WERI-Rb-1 (cell line): ENCODE measurements at regions not wholly inside any gene's neighbourhood (a gene's known extent, or its start where the extent isn't known, plus 50 kb on each side); places are given as distances from the start of the nearest gene placed in this dataset.

Experiments used
- DNase-seq: peaks from one replicate; pipeline ENCODE4 v3.0.0-alpha.2; 2020
- H3K27ac ChIP-seq: fragments of 250-450 bp; sonication (Bioruptor Pico); 2 replicates; pipeline ENCODE4 v1.5.1; 2020; ENCODE audit warnings: mild to moderate bottlenecking, moderate library complexity
- H3K27me3 ChIP-seq: fragments of 250-450 bp; sonication (Bioruptor Pico); 2 replicates; pipeline ENCODE4 v1.5.1; 2021; ENCODE audit warnings: mild to moderate bottlenecking, low read depth, moderate library complexity; ENCODE audit not compliant: insufficient read depth, severe bottlenecking
- H3K36me3 ChIP-seq: fragments of 250-450 bp; sonication (Bioruptor Pico); 2 replicates; pipeline ENCODE4 v1.5.1; 2020; ENCODE audit warnings: mild to moderate bottlenecking, moderate library complexity
- H3K4me3 ChIP-seq: 2 replicates; pipeline ENCODE4 v1.5.1; 2011; ENCODE audit warnings: low read depth, mild to moderate bottlenecking, control low read depth, low read length
- H3K9me3 ChIP-seq: fragments of 250-450 bp; sonication (Bioruptor Pico); 2 replicates; pipeline ENCODE4 v1.5.1; 2021; ENCODE audit warnings: mild to moderate bottlenecking, moderate library complexity; ENCODE audit not compliant: severe bottlenecking
- TF ChIP-seq, protein P1 (sequence below): IDR thresholded peaks from 2 replicates; pipeline ENCODE4 v1.5.1; 2011; ENCODE audit warnings: low read depth, mild to moderate bottlenecking, control low read depth, inconsistent platforms, low read length

DNA sequence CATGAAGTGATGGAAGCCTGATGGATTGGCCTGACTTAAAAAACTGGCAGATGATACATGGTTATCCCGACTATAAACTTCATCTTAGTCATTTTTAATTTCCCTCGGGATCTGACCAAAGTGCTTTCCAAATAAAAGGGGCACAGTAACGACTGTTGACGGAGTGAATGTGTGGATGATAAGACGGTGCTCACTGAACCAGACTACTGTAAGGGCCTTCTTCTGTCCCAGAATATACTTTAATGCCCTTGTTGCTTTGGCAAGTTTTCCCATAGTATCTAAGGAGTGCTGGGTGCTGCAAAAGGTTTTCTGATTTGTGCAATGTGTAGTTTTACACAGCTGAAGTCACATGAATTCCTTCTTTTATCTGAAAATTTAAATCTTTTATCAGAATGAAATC, 373.5 kb downstream of the DSEL start:
- TF ChIP-seq, protein P1, sequence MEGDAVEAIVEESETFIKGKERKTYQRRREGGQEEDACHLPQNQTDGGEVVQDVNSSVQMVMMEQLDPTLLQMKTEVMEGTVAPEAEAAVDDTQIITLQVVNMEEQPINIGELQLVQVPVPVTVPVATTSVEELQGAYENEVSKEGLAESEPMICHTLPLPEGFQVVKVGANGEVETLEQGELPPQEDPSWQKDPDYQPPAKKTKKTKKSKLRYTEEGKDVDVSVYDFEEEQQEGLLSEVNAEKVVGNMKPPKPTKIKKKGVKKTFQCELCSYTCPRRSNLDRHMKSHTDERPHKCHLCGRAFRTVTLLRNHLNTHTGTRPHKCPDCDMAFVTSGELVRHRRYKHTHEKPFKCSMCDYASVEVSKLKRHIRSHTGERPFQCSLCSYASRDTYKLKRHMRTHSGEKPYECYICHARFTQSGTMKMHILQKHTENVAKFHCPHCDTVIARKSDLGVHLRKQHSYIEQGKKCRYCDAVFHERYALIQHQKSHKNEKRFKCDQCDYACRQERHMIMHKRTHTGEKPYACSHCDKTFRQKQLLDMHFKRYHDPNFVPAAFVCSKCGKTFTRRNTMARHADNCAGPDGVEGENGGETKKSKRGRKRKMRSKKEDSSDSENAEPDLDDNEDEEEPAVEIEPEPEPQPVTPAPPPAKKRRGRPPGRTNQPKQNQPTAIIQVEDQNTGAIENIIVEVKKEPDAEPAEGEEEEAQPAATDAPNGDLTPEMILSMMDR, result no peak

DNA sequence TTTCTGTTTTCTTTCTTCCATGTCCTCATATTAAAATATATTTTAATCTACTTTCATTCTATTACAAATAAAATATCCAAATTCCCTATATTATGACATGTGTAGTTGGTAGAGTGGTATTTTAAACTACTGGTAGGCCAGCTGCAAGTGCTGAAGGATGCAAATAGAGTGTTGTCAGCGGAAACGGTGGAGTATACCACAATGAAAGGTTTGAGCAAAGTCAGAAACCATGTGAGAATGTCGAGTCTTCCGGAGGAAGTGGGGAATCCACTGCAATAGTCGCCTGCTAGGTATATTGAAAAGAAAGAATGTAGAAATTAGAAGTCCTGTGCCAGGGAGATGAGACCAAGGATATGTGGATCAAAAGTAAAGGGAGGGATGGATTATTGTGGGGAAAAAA, 373.9 kb downstream of the DSEL start:
- no peaks in the 10 kb centered on the region for H3K9me3 ChIP-seq
- H3K4me3 ChIP-seq, result no peak overlapping the region
- H3K36me3 ChIP-seq, result no peaks in the 10 kb centered on the region
- TF ChIP-seq, protein P1, result no peak
- DNase-seq, result no peak
- H3K27ac ChIP-seq, result no peak overlapping the region
- no peaks in the 10 kb centered on the region for H3K27me3 ChIP-seq

More for the DNA sequence above, 373.5 kb downstream of the DSEL start:
- H3K36me3 ChIP-seq, result no peaks in the 10 kb centered on the region
- no peaks in the 10 kb centered on the region for H3K9me3 ChIP-seq
- no peak overlapping the region for H3K4me3 ChIP-seq
- no peak overlapping the region for H3K27ac ChIP-seq
- H3K27me3 ChIP-seq, result no peaks in the 10 kb centered on the region
- no peak for DNase-seq

DNA sequence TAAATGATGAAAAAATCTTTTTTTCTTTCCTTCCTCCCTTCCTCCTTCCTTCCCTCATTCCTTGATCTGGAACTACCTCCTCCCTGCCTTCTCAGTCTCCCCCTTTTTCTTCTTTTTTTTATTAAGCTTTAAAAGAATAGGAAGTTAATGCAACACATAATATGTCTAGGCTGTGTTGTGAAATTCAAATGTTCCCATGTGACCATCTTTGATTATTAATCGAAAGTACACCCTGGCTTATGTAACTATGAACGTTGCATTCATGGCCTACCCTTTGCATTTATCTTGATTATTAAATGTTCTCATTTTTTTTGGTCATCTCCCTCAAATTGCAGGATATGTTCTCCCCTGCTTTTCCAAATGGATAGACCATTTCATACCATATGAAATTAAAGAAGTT, 376.0 kb downstream of the DSEL start:
- Histone ChIP-seq H3K27me3 (no peaks in the 10 kb centered on the region), H3K36me3 (no peaks in the 10 kb centered on the region), H3K27ac (no peak overlapping the region), H3K4me3 (no peak overlapping the region), H3K9me3 (no peaks in the 10 kb centered on the region)
- DNase-seq, result no peak
- TF ChIP-seq, protein P1, result no peak

DNA sequence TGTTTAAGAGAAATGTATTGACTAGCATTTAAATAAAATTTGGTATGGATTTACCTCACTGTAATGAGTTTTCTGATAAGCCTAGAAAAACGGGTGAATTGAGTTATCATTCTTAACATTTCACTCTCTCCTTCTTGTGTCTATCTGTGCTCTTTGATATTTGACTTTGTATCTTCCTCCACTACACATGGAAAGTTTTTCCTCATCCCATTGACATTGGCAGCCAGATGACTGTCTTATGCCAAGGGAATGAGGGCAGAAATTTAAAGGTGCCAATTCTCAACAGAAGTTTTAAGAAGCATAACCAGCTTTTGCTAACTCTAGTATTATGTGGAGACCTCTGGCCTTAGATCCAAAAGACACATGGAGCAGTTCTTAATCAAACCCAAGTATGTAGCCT, 376.6 kb downstream of the DSEL start:
- Histone ChIP-seq H3K27ac (no peak overlapping the region), H3K36me3 (no peaks in the 10 kb centered on the region), H3K4me3 (no peak overlapping the region), H3K27me3 (no peaks in the 10 kb centered on the region), H3K9me3 (no peaks in the 10 kb centered on the region)
- TF ChIP-seq, protein P1, result no peak
- DNase-seq, result no peak

DNA sequence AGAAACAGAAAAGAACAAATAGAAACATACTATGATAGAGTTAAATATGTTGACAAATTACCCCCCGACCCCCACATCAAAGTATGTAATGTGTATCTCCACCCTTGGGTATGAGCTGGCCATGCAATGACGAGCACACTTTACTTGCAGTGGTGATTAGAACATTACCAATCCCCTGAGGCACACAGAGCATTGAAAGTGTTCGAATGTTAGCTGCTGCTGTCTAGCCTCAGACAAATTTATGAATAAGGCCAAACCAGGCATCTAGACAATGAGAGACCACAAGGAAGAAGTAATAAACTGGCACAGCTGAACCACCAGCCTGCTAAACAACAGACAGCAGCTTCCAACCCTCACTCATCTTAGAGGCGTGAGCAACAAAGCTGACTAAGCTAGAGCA, 380.5 kb downstream of the DSEL start:
- DNase-seq, result no peak
- Histone ChIP-seq H3K9me3 (no peaks in the 10 kb centered on the region), H3K27me3 (no peaks in the 10 kb centered on the region), H3K36me3 (no peaks in the 10 kb centered on the region), H3K27ac (no peak overlapping the region), H3K4me3 (no peak overlapping the region)
- TF ChIP-seq, protein P1, result no peak

DNA sequence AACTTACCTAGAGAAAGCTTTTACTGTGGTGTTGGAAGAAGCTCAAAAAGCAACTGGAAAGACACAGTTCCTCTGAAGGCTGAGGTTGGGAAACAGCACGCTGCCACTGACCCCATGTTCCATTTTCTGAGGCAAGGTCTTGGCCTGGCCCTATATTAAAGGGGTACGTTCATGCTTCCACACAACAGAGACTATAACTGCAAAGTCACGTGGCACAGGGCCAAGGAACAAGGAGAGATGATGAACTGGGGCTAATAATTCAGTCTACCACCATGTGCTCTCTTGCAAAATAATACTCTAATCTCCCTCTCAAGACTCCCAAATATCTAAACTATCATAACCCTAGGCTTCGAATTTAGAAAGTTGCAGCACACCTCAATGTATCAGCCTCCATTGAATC, 381.6 kb downstream of the DSEL start:
- Histone ChIP-seq H3K36me3 (no peaks in the 10 kb centered on the region), H3K9me3 (no peaks in the 10 kb centered on the region), H3K4me3 (no peak overlapping the region), H3K27me3 (no peaks in the 10 kb centered on the region), H3K27ac (no peak overlapping the region)
- TF ChIP-seq, protein P1, result no peak
- DNase-seq, result no peak
